PC-9 (cell line): ENCODE measurements at regions not wholly inside any gene's neighbourhood (a gene's known extent, or its start where the extent isn't known, plus 50 kb on each side); places are given as distances from the start of the nearest gene placed in this dataset.

ENCODE experiments used
- BruUV-seq: library from RNA; stranded (reverse); fragments of 400-500 nt; replicated peaks from 2 replicates; lab custom pipeline; 2021; lab: Mats Ljungman, UMichigan
- CTCF ChIA-PET: fragments of 300-600 bp; sonication (Branson Sonifier 250); formaldehyde crosslinking; loops from one replicate; lab custom pipeline; 2022; ENCODE audit warnings: antibody characterized with exemption; lab: Charles Lee
- POLR2A ChIA-PET: fragments of 300-600 bp; sonication (Branson Sonifier 250); formaldehyde crosslinking; loops from one replicate; lab custom pipeline; 2022; ENCODE audit warnings: antibody characterized with exemption; ENCODE audit not compliant: unreplicated experiment; lab: Charles Lee
- DNase-seq, 2 experiments: peaks; one replicate each; pipeline versions ENCODE4 v3.0.0 to v3.0.0-alpha.2; 2015 to 2022; ENCODE audit warnings: mixed read lengths in 1 of 2
- H2AFZ ChIP-seq: fragments of 200-600 bp; sonication (generic); 2 replicates; pipeline ENCODE4 v1.8.1; 2017; ENCODE audit warnings: antibody characterized with exemption
- H3F3A ChIP-seq: fragments of 200-600 bp; sonication (generic); 2 replicates; pipeline ENCODE4 v1.8.1; 2017; ENCODE audit warnings: antibody characterized with exemption, mild to moderate bottlenecking, low read depth; ENCODE audit not compliant: insufficient read depth
- H3K27ac ChIP-seq: fragments of 200-600 bp; sonication (generic); 2 replicates; pipeline ENCODE4 v1.6.1; 2016; ENCODE audit warnings: mixed run types
- H3K27me3 ChIP-seq: fragments of 200-600 bp; sonication (generic); 2 replicates; pipeline ENCODE4 v1.6.1; 2016; ENCODE audit warnings: low read depth, mixed run types; ENCODE audit not compliant: insufficient read depth
- H3K36me3 ChIP-seq: fragments of 200-600 bp; sonication (generic); 2 replicates; pipeline ENCODE4 v1.6.1; 2016; ENCODE audit warnings: low read depth, mixed run types
- H3K4me1 ChIP-seq: fragments of 200-600 bp; sonication (generic); replicated peaks from 2 replicates; pipeline ENCODE4 v1.6.1; 2016; ENCODE audit warnings: mixed run types; ENCODE audit not compliant: insufficient read depth
- H3K4me2 ChIP-seq: fragments of 200-600 bp; sonication (generic); 2 replicates; pipeline ENCODE4 v1.6.1; 2017; ENCODE audit warnings: mixed run types
- H3K4me3 ChIP-seq: fragments of 200-600 bp; sonication (generic); 2 replicates; pipeline ENCODE4 v1.6.1; 2016; ENCODE audit warnings: mixed run types
- H3K79me2 ChIP-seq: fragments of 200-600 bp; sonication (generic); 2 replicates; pipeline ENCODE4 v1.6.1; 2017; ENCODE audit warnings: low read depth, mixed run types
- H3K9me2 ChIP-seq: fragments of 200-600 bp; sonication (generic); 2 replicates; pipeline ENCODE4 v1.8.1; 2017; ENCODE audit warnings: mild to moderate bottlenecking; ENCODE audit not compliant: insufficient read depth
- H3K9me3 ChIP-seq: fragments of 200-600 bp; sonication (generic); 2 replicates; pipeline ENCODE4 v1.8.1; 2016; ENCODE audit warnings: low read depth; ENCODE audit not compliant: insufficient read depth
- H4K20me1 ChIP-seq: fragments of 200-600 bp; sonication (generic); 2 replicates; pipeline ENCODE4 v1.8.1; 2017; ENCODE audit not compliant: insufficient read depth
- EZH2 ChIP-seq: fragments of 200-600 bp; sonication (generic); IDR thresholded peaks from 2 replicates; pipeline ENCODE4 v1.8.0; 2017; ENCODE audit warnings: antibody characterized with exemption, low read depth
- intact Hi-C: fragments of 100-400 bp; cut with micrococcal nuclease; formaldehyde crosslinking; loops from one replicate; pipeline ENCODE4 v1.10.0; 2022; ENCODE audit not compliant: unreplicated experiment
- TF ChIP-seq, protein P1 (sequence below): fragments of 200-600 bp; sonication (generic); conservative IDR thresholded peaks from 2 replicates; pipeline ENCODE4 v1.6.1; 2017; ENCODE audit warnings: mixed run types, antibody characterized with exemption, mild to moderate bottlenecking, moderate library complexity

DNA sequence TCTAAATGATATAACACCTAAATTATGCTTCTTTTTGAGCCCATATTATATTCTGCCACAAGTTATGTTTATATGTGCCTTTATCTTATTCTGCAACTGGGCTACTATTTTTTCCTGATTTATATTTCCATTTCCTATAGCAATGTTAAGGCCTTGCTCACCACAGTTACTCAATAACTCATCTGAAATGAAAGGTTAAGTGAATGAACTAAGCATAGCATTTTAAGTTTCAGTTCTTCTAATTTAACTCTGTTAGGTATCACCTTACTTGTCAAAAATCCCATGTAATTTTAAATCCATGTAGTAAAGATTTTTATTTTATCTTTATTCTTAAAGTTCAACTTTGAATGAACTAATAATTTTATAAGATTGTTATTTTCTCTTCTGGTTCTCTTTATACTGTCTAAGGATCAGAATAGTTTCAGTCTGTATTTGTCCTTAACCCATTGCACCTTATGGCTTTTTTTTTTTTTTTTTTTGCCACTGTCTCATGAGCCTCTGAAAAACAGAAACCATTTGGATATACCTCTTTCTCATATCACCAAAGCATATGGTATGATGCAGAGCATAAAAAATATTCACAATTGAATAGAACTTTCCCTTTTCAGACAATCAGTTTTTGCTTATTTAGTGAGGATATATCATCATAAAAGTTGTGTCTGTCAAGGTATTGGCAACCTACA is 301.8 kb upstream of the ZWINT start:
- CTCF ChIA-PET = no interaction called here
- POLR2A ChIA-PET = no interaction called here
- no peaks in the 10 kb centered on the region for H3K36me3 ChIP-seq

GRCh38 chr10:56653289-56653688 is 292.2 kb upstream of the ZWINT start:
- no peaks in the 10 kb centered on the region for H4K20me1 ChIP-seq
- TF ChIP-seq EZH2 = no peak
- TF ChIP-seq, protein P1, sequence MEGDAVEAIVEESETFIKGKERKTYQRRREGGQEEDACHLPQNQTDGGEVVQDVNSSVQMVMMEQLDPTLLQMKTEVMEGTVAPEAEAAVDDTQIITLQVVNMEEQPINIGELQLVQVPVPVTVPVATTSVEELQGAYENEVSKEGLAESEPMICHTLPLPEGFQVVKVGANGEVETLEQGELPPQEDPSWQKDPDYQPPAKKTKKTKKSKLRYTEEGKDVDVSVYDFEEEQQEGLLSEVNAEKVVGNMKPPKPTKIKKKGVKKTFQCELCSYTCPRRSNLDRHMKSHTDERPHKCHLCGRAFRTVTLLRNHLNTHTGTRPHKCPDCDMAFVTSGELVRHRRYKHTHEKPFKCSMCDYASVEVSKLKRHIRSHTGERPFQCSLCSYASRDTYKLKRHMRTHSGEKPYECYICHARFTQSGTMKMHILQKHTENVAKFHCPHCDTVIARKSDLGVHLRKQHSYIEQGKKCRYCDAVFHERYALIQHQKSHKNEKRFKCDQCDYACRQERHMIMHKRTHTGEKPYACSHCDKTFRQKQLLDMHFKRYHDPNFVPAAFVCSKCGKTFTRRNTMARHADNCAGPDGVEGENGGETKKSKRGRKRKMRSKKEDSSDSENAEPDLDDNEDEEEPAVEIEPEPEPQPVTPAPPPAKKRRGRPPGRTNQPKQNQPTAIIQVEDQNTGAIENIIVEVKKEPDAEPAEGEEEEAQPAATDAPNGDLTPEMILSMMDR = no peak
- H3K27me3 ChIP-seq = no peaks in the 10 kb centered on the region
- BruUV-seq = no TSS peak
- POLR2A ChIA-PET = no interaction called here
- CTCF ChIA-PET = no interaction called here
- no peaks in the 10 kb centered on the region for H3F3A ChIP-seq
- intact Hi-C loops = no loop called here
- no peak overlapping the region for H3K27ac ChIP-seq
- H3K36me3 ChIP-seq = no peaks in the 10 kb centered on the region
- H3K9me3 ChIP-seq = no peaks in the 10 kb centered on the region
- H3K4me3 ChIP-seq = no peak overlapping the region
- no peaks in the 10 kb centered on the region for H3K9me2 ChIP-seq
- no peak overlapping the region for H3K4me2 ChIP-seq
- H3K4me1 ChIP-seq = no peaks in the 10 kb centered on the region
- no peak for DNase-seq
- no peaks in the 10 kb centered on the region for H3K79me2 ChIP-seq
- no peak overlapping the region for H2AFZ ChIP-seq

More for the DNA sequence above, 301.8 kb upstream of the ZWINT start:
- Histone ChIP-seq H3K4me3 (no peak overlapping the region), H3K4me1 (no peaks in the 10 kb centered on the region), H2AFZ (no peak overlapping the region), H3F3A (no peaks in the 10 kb centered on the region), H3K4me2 (no peak overlapping the region), H3K9me2 (no peaks in the 10 kb centered on the region), H3K27me3 (no peaks in the 10 kb centered on the region), H3K9me3 (no peaks in the 10 kb centered on the region), H4K20me1 (no peaks in the 10 kb centered on the region), H3K79me2 (no peaks in the 10 kb centered on the region), H3K27ac (no peak overlapping the region)
- TF ChIP-seq, protein P1 = no peak
- no peak for TF ChIP-seq EZH2
- no peak for DNase-seq
- intact Hi-C loops = no loop called here
- BruUV-seq = no TSS peak

- Histone ChIP-seq H4K20me1 (no peaks in the 10 kb centered on the region), H3K9me2 (no peaks in the 10 kb centered on the region), H3K27me3 (no peaks in the 10 kb centered on the region), H3K79me2 (no peaks in the 10 kb centered on the region), H3K36me3 (no peaks in the 10 kb centered on the region), H3K4me2 (no peak overlapping the region), H3K4me1 (no peaks in the 10 kb centered on the region), H3K4me3 (no peak overlapping the region), H2AFZ (no peak overlapping the region), H3K9me3 (no peaks in the 10 kb centered on the region), H3K27ac (no peak overlapping the region), H3F3A (no peaks in the 10 kb centered on the region)
- POLR2A ChIA-PET = no interaction called here
- CTCF ChIA-PET = no interaction called here
- intact Hi-C loops = no loop called here
- TF ChIP-seq, protein P1 = no peak
- no peak for TF ChIP-seq EZH2
- DNase-seq = no peak
- BruUV-seq = no TSS peak
Measured at GRCh38 chr10:56646329-56647111, 285.5 kb upstream of the ZWINT start.
